BE2C (cell line): ENCODE measurements at regions not wholly inside any gene's neighbourhood (a gene's known extent, or its start where the extent isn't known, plus 50 kb on each side); places are given as distances from the start of the nearest gene placed in this dataset.

Experiments
- DNase-seq: peaks from one replicate; pipeline ENCODE4 v3.0.0-alpha.2; 2020
- H3K27me3 ChIP-seq: fragments of 250-450 bp; sonication (Bioruptor Pico); 2 replicates; pipeline ENCODE4 v1.5.1; 2020; ENCODE audit warnings: mild to moderate bottlenecking
- H3K36me3 ChIP-seq: fragments of 250-450 bp; sonication (Bioruptor Pico); 2 replicates; pipeline ENCODE4 v1.5.1; 2020; ENCODE audit warnings: mild to moderate bottlenecking
- H3K4me1 ChIP-seq: fragments of 250-450 bp; sonication (Bioruptor Pico); 2 replicates; pipeline ENCODE4 v1.5.1; 2020
- H3K4me3 ChIP-seq: 2 replicates; pipeline ENCODE4 v1.5.1; 2011; ENCODE audit warnings: low read depth, low read length
- H3K9me3 ChIP-seq: fragments of 250-450 bp; sonication (Bioruptor Pico); 2 replicates; pipeline ENCODE4 v1.5.1; 2020
- CTCF ChIP-seq: IDR thresholded peaks from 2 replicates; pipeline ENCODE4 v1.5.1; 2012; ENCODE audit warnings: mild to moderate bottlenecking, low read depth, low read length

- no peaks in the 10 kb centered on the region for H3K36me3 ChIP-seq
- peaks cover 4% of the 10 kb centered on the region for H3K4me1 ChIP-seq
- no peak for TF ChIP-seq CTCF
- no peak for DNase-seq
- no peak overlapping the region for H3K4me3 ChIP-seq
- no peaks in the 10 kb centered on the region for H3K27me3 ChIP-seq
- H3K9me3 ChIP-seq: no peaks in the 10 kb centered on the region
These were observed 53.2 kb upstream of the HEPHL1 start for GRCh38 chr11:93967944-93968343.

- H3K9me3 ChIP-seq: peaks cover 3% of the 10 kb centered on the region; the same call in 1 of the 2 replicates
- H3K36me3 ChIP-seq: no peaks in the 10 kb centered on the region
- peak; percentile 38 for DNase-seq
- H3K4me3 ChIP-seq: no peak overlapping the region
- no peak for TF ChIP-seq CTCF
- peaks cover 4% of the 10 kb centered on the region for H3K4me1 ChIP-seq
- no peaks in the 10 kb centered on the region for H3K27me3 ChIP-seq
These were observed 50.9 kb upstream of the HEPHL1 start for GRCh38 chr11:93969925-93970922.
